ENCODE measurements at regions not wholly inside any gene's neighbourhood (a gene's known extent, or its start where the extent isn't known, plus 50 kb on each side); places are given as distances from the start of the nearest gene placed in this dataset.
"Not testable (repeated sequence)": the region's sequence is repeated elsewhere in the genome, so short reads cannot be mapped to it uniquely, and the experiment has no call there.

GRCh38 chr4:49140351-49140750 is 154.3 kb downstream of the CWH43 start:
- not testable (repeated sequence) for H3K9me3 ChIP-seq; H3K4me1 ChIP-seq (ENCODE audit: control insufficient read depth in 1 of 2, insufficient read depth in 1 of 2, low read depth in 1 of 2, low read length in 1 of 2); H3K4me3 ChIP-seq (ENCODE audit: low read depth in 1 of 2, low read length in 1 of 2); H3K36me3 ChIP-seq; H3K27ac ChIP-seq; H3K27me3 ChIP-seq

- not testable (repeated sequence) for H3K27ac ChIP-seq; H3K4me1 ChIP-seq (ENCODE audit: control insufficient read depth in 1 of 2, insufficient read depth in 1 of 2, low read depth in 1 of 2, low read length in 1 of 2); H3K4me3 ChIP-seq (ENCODE audit: low read depth in 1 of 2, low read length in 1 of 2); H3K36me3 ChIP-seq; H3K9me3 ChIP-seq; H3K27me3 ChIP-seq
Observed at GRCh38 chr4:49141955-49142354, 155.9 kb downstream of the CWH43 start.

- H3K4me3 ChIP-seq (ENCODE audit: low read depth in 1 of 2, low read length in 1 of 2); H3K27me3 ChIP-seq; H3K4me1 ChIP-seq (ENCODE audit: control insufficient read depth in 1 of 2, insufficient read depth in 1 of 2, low read depth in 1 of 2, low read length in 1 of 2); H3K27ac ChIP-seq; H3K36me3 ChIP-seq: not testable (repeated sequence)
- H3K9me3 ChIP-seq, result peaks cover 35% of the 10 kb centered on the region
Observed at GRCh38 chr4:49147143-49147542, 161.1 kb downstream of the CWH43 start.

- H3K4me3 ChIP-seq (ENCODE audit: low read depth in 1 of 2, low read length in 1 of 2); H3K36me3 ChIP-seq; H3K4me1 ChIP-seq (ENCODE audit: control insufficient read depth in 1 of 2, insufficient read depth in 1 of 2, low read depth in 1 of 2, low read length in 1 of 2); H3K27me3 ChIP-seq; H3K27ac ChIP-seq: not testable (repeated sequence)
- peaks cover 40% of the 10 kb centered on the region for H3K9me3 ChIP-seq
Observed at GRCh38 chr4:49147596-49147995, 161.5 kb downstream of the CWH43 start.

- H3K27me3 ChIP-seq; H3K4me1 ChIP-seq (ENCODE audit: control insufficient read depth in 1 of 2, insufficient read depth in 1 of 2, low read depth in 1 of 2, low read length in 1 of 2); H3K4me3 ChIP-seq (ENCODE audit: low read depth in 1 of 2, low read length in 1 of 2); H3K36me3 ChIP-seq; H3K27ac ChIP-seq: not testable (repeated sequence)
- H3K9me3 ChIP-seq, result peaks cover 53% of the 10 kb centered on the region
Observed at GRCh38 chr4:49149006-49149975, 163.2 kb downstream of the CWH43 start.

- not testable (repeated sequence) for H3K36me3 ChIP-seq; H3K4me3 ChIP-seq (ENCODE audit: low read depth in 1 of 2, low read length in 1 of 2); H3K27ac ChIP-seq; H3K27me3 ChIP-seq; H3K4me1 ChIP-seq (ENCODE audit: control insufficient read depth in 1 of 2, insufficient read depth in 1 of 2, low read depth in 1 of 2, low read length in 1 of 2)
- H3K9me3 ChIP-seq, result peaks cover 62% of the 10 kb centered on the region
Observed at GRCh38 chr4:49150351-49151083, 164.4 kb downstream of the CWH43 start.

- not testable (repeated sequence) for H3K36me3 ChIP-seq; H3K27ac ChIP-seq; H3K4me3 ChIP-seq (ENCODE audit: low read depth in 1 of 2, low read length in 1 of 2); H3K27me3 ChIP-seq; H3K4me1 ChIP-seq (ENCODE audit: control insufficient read depth in 1 of 2, insufficient read depth in 1 of 2, low read depth in 1 of 2, low read length in 1 of 2)
- H3K9me3 ChIP-seq, result peaks cover 60% of the 10 kb centered on the region
Observed at GRCh38 chr4:49153011-49153410, 166.9 kb downstream of the CWH43 start.

- peaks cover 55% of the 10 kb centered on the region for H3K9me3 ChIP-seq
- H3K27me3 ChIP-seq; H3K27ac ChIP-seq; H3K36me3 ChIP-seq; H3K4me3 ChIP-seq (ENCODE audit: low read depth in 1 of 2, low read length in 1 of 2); H3K4me1 ChIP-seq (ENCODE audit: control insufficient read depth in 1 of 2, insufficient read depth in 1 of 2, low read depth in 1 of 2, low read length in 1 of 2): not testable (repeated sequence)
Observed at GRCh38 chr4:49154308-49155103, 168.4 kb downstream of the CWH43 start.

GRCh38 chr4:49155270-49155669 is 169.2 kb downstream of the CWH43 start:
- not testable (repeated sequence) for H3K4me3 ChIP-seq (ENCODE audit: low read depth in 1 of 2, low read length in 1 of 2); H3K27me3 ChIP-seq; H3K36me3 ChIP-seq; H3K27ac ChIP-seq; H3K4me1 ChIP-seq (ENCODE audit: control insufficient read depth in 1 of 2, insufficient read depth in 1 of 2, low read depth in 1 of 2, low read length in 1 of 2)
- peaks cover 50% of the 10 kb centered on the region for H3K9me3 ChIP-seq

GRCh38 chr4:49156309-49156708 is 170.2 kb downstream of the CWH43 start:
- H3K27ac ChIP-seq; H3K4me3 ChIP-seq (ENCODE audit: low read depth in 1 of 2, low read length in 1 of 2); H3K36me3 ChIP-seq; H3K27me3 ChIP-seq; H3K4me1 ChIP-seq (ENCODE audit: control insufficient read depth in 1 of 2, insufficient read depth in 1 of 2, low read depth in 1 of 2, low read length in 1 of 2): not testable (repeated sequence)
- H3K9me3 ChIP-seq, result peaks cover 41% of the 10 kb centered on the region

GRCh38 chr4:49157630-49158029 is 171.6 kb downstream of the CWH43 start:
- H3K36me3 ChIP-seq; H3K4me3 ChIP-seq (ENCODE audit: low read depth in 1 of 2, low read length in 1 of 2); H3K4me1 ChIP-seq (ENCODE audit: control insufficient read depth in 1 of 2, insufficient read depth in 1 of 2, low read depth in 1 of 2, low read length in 1 of 2); H3K27me3 ChIP-seq; H3K27ac ChIP-seq: not testable (repeated sequence)
- peaks cover 33% of the 10 kb centered on the region for H3K9me3 ChIP-seq

GRCh38 chr4:49161111-49161541 is 175.1 kb downstream of the CWH43 start:
- H3K4me1 ChIP-seq (ENCODE audit: control insufficient read depth in 1 of 2, insufficient read depth in 1 of 2, low read depth in 1 of 2, low read length in 1 of 2); H3K27ac ChIP-seq; H3K4me3 ChIP-seq (ENCODE audit: low read depth in 1 of 2, low read length in 1 of 2); H3K27me3 ChIP-seq; H3K36me3 ChIP-seq; H3K9me3 ChIP-seq: not testable (repeated sequence)

GRCh38 chr4:49164916-49165315 is 178.8 kb downstream of the CWH43 start:
- H3K4me3 ChIP-seq (ENCODE audit: low read depth in 1 of 2, low read length in 1 of 2); H3K27ac ChIP-seq; H3K4me1 ChIP-seq (ENCODE audit: control insufficient read depth in 1 of 2, insufficient read depth in 1 of 2, low read depth in 1 of 2, low read length in 1 of 2); H3K36me3 ChIP-seq; H3K9me3 ChIP-seq; H3K27me3 ChIP-seq: not testable (repeated sequence)

All from neutrophil (primary cell).